H1 (cell line): ENCODE measurements at regions not wholly inside any gene's neighbourhood (a gene's known extent, or its start where the extent isn't known, plus 50 kb on each side); places are given as distances from the start of the nearest gene placed in this dataset.

Source experiments
- CTCF ChIA-PET: fragments of 300-600 bp; sonication (Branson Sonifier 250); formaldehyde crosslinking; loops from one replicate; lab custom pipeline; 2021; ENCODE audit not compliant: partially characterized antibody; lab: Charles Lee
- POLR2A ChIA-PET: fragments of 300-600 bp; sonication (Branson Sonifier 250); formaldehyde crosslinking; loops from one replicate; lab custom pipeline; 2021; ENCODE audit warnings: inconsistent platforms; ENCODE audit not compliant: partially characterized antibody; lab: Charles Lee
- DNase-seq, 2 experiments: peaks; one replicate each; pipeline versions ENCODE4 v3.0.0 to v3.0.0-alpha.2; 2010 to 2022; ENCODE audit warnings: low spot score in 2 of 2, low read depth in 1 of 2, mixed read lengths in 1 of 2
- FAIRE-seq: peaks from 2 replicates; lab custom pipeline; 2011; peaks lifted over from hg19 to GRCh38; lab: Jason Lieb, UNC
- H2AFZ ChIP-seq: 2 replicates; pipeline ENCODE4 v1.8.1; 2012; ENCODE audit warnings: low read length, inconsistent platforms
- H2AK5ac ChIP-seq: 2 replicates; pipeline ENCODE4 v1.6.1; 2013; ENCODE audit warnings: low read depth, low read length
- H2BK120ac ChIP-seq: replicated peaks from 2 replicates; pipeline ENCODE3; 2013; ENCODE audit warnings: low read depth, low read length, inconsistent platforms
- H2BK12ac ChIP-seq: 2 replicates; pipeline ENCODE4 v1.6.1; 2013; ENCODE audit warnings: low read depth, low read length
- H2BK15ac ChIP-seq: 2 replicates; pipeline ENCODE4 v1.6.1; 2013; ENCODE audit warnings: low read length
- H2BK20ac ChIP-seq: 2 replicates; pipeline ENCODE4 v1.6.1; 2013; ENCODE audit warnings: low read length
- H2BK5ac ChIP-seq: 2 replicates; pipeline ENCODE4 v1.6.1; 2013; ENCODE audit warnings: low read depth, low read length
- H3K14ac ChIP-seq: 2 replicates; pipeline ENCODE4 v1.6.1; 2013; ENCODE audit warnings: inconsistent platforms; ENCODE audit not compliant: insufficient read length
- H3K18ac ChIP-seq: 2 replicates; pipeline ENCODE4 v1.6.1; 2013; ENCODE audit warnings: low read length; ENCODE audit errors: extremely low read depth
- H3K23ac ChIP-seq: 2 replicates; pipeline ENCODE4 v1.6.1; 2013; ENCODE audit warnings: inconsistent platforms; ENCODE audit not compliant: insufficient read length
- H3K23me2 ChIP-seq: 2 replicates; pipeline ENCODE4 v1.6.1; 2013; ENCODE audit warnings: low read depth, low read length
- H3K27ac ChIP-seq: 2 replicates; pipeline ENCODE4 v1.6.1; 2011; ENCODE audit warnings: low read depth, low read length, inconsistent platforms
- H3K27me3 ChIP-seq, 4 experiments: replicated peaks in 1 of 4; 1 replicate in 1 of 4; 2 replicates in 3 of 4; pipeline versions ENCODE4 v1.6.1 to v1.8.1; 2011 to 2013; ENCODE audit warnings: low read length in 3 of 4, mild to moderate bottlenecking in 3 of 4, inconsistent platforms in 2 of 4, mixed read lengths in 2 of 4, moderate library complexity in 1 of 4; ENCODE audit not compliant: control insufficient read depth in 3 of 4, insufficient read depth in 3 of 4; ENCODE audit errors: extremely low read depth in 1 of 4
- H3K36me3 ChIP-seq, 4 experiments: 2 replicates each; pipeline versions ENCODE4 v1.6.1 to v1.8.1; 2011 to 2013; ENCODE audit warnings: mild to moderate bottlenecking in 4 of 4, low read length in 3 of 4, moderate library complexity in 2 of 4, control low read depth in 1 of 4, inconsistent platforms in 1 of 4; ENCODE audit not compliant: insufficient read depth in 4 of 4, control insufficient read depth in 2 of 4
- H3K4ac ChIP-seq: replicated peaks from 2 replicates; pipeline ENCODE3; 2013; ENCODE audit warnings: low read length, low read depth, mixed read lengths, inconsistent platforms; ENCODE audit not compliant: insufficient read length
- H3K4me1 ChIP-seq, 4 experiments: replicated peaks in 1 of 4; 1 replicate in 1 of 4; 2 replicates in 3 of 4; pipeline versions ENCODE4 v1.6.1 to v1.8.1; 2011 to 2013; ENCODE audit warnings: low read length in 3 of 4, inconsistent platforms in 2 of 4, mixed read lengths in 1 of 4; ENCODE audit not compliant: insufficient read depth in 4 of 4, control insufficient read depth in 3 of 4
- H3K4me2 ChIP-seq, 2 experiments: 2 replicates each; pipeline versions ENCODE4 v1.6.1 to v1.8.1; 2011 to 2013; ENCODE audit warnings: low read depth in 2 of 2, low read length in 2 of 2, control low read depth in 1 of 2, inconsistent platforms in 1 of 2, mild to moderate bottlenecking in 1 of 2; ENCODE audit not compliant: insufficient read depth in 1 of 2
- H3K4me3 ChIP-seq, 4 experiments: fragments of 200-600, 300-600 bp in 1 of 4; sonication (generic), shearing (Covaris generic), sonication (Bioruptor Twin) in 1 of 4; 2 replicates each; pipeline versions ENCODE4 v1.5.1 to v1.8.1; 2011 to 2016; ENCODE audit warnings: low read length in 4 of 4, low read depth in 3 of 4, control low read depth in 2 of 4, inconsistent platforms in 2 of 4, mild to moderate bottlenecking in 2 of 4, mixed read lengths in 1 of 4, moderate library complexity in 1 of 4; ENCODE audit not compliant: insufficient read depth in 2 of 4; ENCODE audit errors: extremely low read depth in 1 of 4
- H3K56ac ChIP-seq: replicated peaks from 2 replicates; pipeline ENCODE3; 2013; ENCODE audit warnings: low read depth, mild to moderate bottlenecking, mixed read lengths, low read length, inconsistent platforms; ENCODE audit not compliant: insufficient read length
- H3K79me1 ChIP-seq: 2 replicates; pipeline ENCODE4 v1.6.1; 2013; ENCODE audit warnings: low read depth, low read length, control low read depth
- H3K79me2 ChIP-seq, 2 experiments: 2 replicates each; pipeline versions ENCODE4 v1.6.1 to v1.8.1; 2012 to 2013; ENCODE audit warnings: low read length in 2 of 2, mild to moderate bottlenecking in 2 of 2, inconsistent platforms in 1 of 2; ENCODE audit not compliant: insufficient read depth in 2 of 2, control insufficient read depth in 1 of 2
- H3K9ac ChIP-seq, 4 experiments: replicated peaks in 1 of 4; 1 replicate in 1 of 4; 2 replicates in 3 of 4; pipeline versions ENCODE4 v1.6.1 to v1.8.1; 2011 to 2013; ENCODE audit warnings: low read depth in 3 of 4, low read length in 3 of 4, control low read depth in 2 of 4, mild to moderate bottlenecking in 2 of 4, moderate library complexity in 2 of 4, inconsistent platforms in 1 of 4; ENCODE audit errors: extremely low read depth in 1 of 4
- H3K9me3 ChIP-seq, 2 experiments: 2 replicates each; pipeline versions ENCODE4 v1.6.1 to v1.8.1; 2012 to 2013; ENCODE audit warnings: mild to moderate bottlenecking in 2 of 2, moderate library complexity in 2 of 2, control low read depth in 1 of 2, inconsistent platforms in 1 of 2, low read depth in 1 of 2, low read length in 1 of 2, mixed read lengths in 1 of 2; ENCODE audit not compliant: insufficient read depth in 2 of 2
- H4K20me1 ChIP-seq, 2 experiments: replicated peaks in 1 of 2; 2 replicates each; pipeline versions ENCODE3 to v1.8.1; 2011 to 2013; ENCODE audit warnings: inconsistent platforms in 2 of 2, low read length in 2 of 2, mild to moderate bottlenecking in 1 of 2; ENCODE audit not compliant: insufficient read depth in 2 of 2, control insufficient read depth in 1 of 2
- H4K5ac ChIP-seq: 2 replicates; pipeline ENCODE4 v1.6.1; 2013; ENCODE audit warnings: low read length, low read depth, mixed read lengths, inconsistent platforms; ENCODE audit not compliant: insufficient read length
- H4K8ac ChIP-seq: 2 replicates; pipeline ENCODE4 v1.8.0; 2013; ENCODE audit warnings: mild to moderate bottlenecking, moderate library complexity, low read length, inconsistent platforms; ENCODE audit not compliant: insufficient read depth; ENCODE audit errors: extremely low read depth
- H4K91ac ChIP-seq: replicated peaks from 2 replicates; pipeline ENCODE3; 2013; ENCODE audit warnings: low read length, mixed read lengths, inconsistent platforms; ENCODE audit not compliant: insufficient read length
- NRF1 ChIP-seq: IDR thresholded peaks from 2 replicates; pipeline ENCODE4 v1.6.1; 2011; ENCODE audit warnings: mild to moderate bottlenecking, low read depth, low read length, improper control_type of control experiment
- TEAD4 ChIP-seq: IDR thresholded peaks from 2 replicates; pipeline ENCODE4 v1.6.1; 2012; ENCODE audit warnings: low read depth, low read length, inconsistent platforms, mixed read lengths
- WGBS, 2 experiments: shearing (Covaris generic) in 1 of 2; methylation state at CpG; one replicate each; pipeline versions ENCODE4 v1.1.6 to v1.1.7; 2013 to 2015; ENCODE audit warnings: low lambda C conversion rate in 2 of 2, mixed read lengths in 2 of 2, inconsistent platforms in 1 of 2, low coverage in 1 of 2, missing lambda C conversion rate in 1 of 2; ENCODE audit not compliant: insufficient replicate concordance in 2 of 2, insufficient coverage in 1 of 2, insufficient read length in 1 of 2; ENCODE audit errors: extremely low coverage in 1 of 2, missing lambda C conversion rate in 1 of 2; 5-methylcytosine and 5-hydroxymethylcytosine counted together

DNA sequence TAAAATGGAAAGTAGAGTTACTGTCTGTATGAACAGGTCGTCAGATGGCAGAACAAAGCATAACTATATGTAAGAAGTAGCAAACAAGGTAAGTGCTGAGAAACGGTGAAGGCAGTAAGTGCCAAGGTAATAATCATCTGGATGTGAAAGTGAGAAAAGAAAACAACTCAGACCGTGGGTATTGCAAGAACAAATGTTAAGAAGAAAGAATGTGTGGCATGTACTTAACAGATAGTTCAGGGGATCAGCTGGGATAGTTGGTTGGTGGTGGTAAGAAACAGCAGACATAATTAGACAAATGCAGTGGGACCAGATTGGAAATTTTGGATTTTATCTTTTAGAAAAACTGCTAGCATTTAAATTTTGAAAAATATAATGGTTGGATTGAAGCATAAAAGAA lies 375.8 kb upstream of the NXPH2 start:
- ChIA-PET POLR2A (no interaction called here), CTCF (no interaction called here)
- H3K79me1 ChIP-seq = no peaks in the 10 kb centered on the region
- no peak overlapping the region for H4K91ac ChIP-seq
- TF ChIP-seq NRF1 (no peak), TEAD4 (0 out of 2 replicates have a peak, but pooled peaks have one; percentile 47)
- H3K18ac ChIP-seq = no peak overlapping the region
- H3K9ac ChIP-seq = no peak overlapping the region
- H2AFZ ChIP-seq = no peak overlapping the region
- no peak overlapping the region for H3K4me2 ChIP-seq
- H3K23ac ChIP-seq = no peak overlapping the region
- H3K27ac ChIP-seq = no peak overlapping the region
- no peak overlapping the region for H2BK12ac ChIP-seq
- no peak overlapping the region for H3K56ac ChIP-seq
- H2BK120ac ChIP-seq = no peak overlapping the region
- H3K27me3 ChIP-seq = peaks cover 0 to 1% (median 0%) of the 10 kb centered on the region in 4 experiments; a peak in 1 of 7 replicates
- DNase-seq (no peak), FAIRE-seq (no peak)
- no peak overlapping the region for H4K5ac ChIP-seq
- no peaks in the 10 kb centered on the region for H3K36me3 ChIP-seq
- H3K14ac ChIP-seq = no peak overlapping the region
- no peak overlapping the region for H2BK20ac ChIP-seq
- WGBS, 2 experiments = 56% methylated on average over 3 of the region's 3 CpGs; no CpG with 5 or more reads in 1 of the 2 experiments
- H4K8ac ChIP-seq = no peak overlapping the region
- H3K4me3 ChIP-seq = no peak overlapping the region
- no peak overlapping the region for H3K4ac ChIP-seq
- no peaks in the 10 kb centered on the region for H3K9me3 ChIP-seq
- H2BK5ac ChIP-seq = no peak overlapping the region
- no peaks in the 10 kb centered on the region for H3K79me2 ChIP-seq
- H2AK5ac ChIP-seq = no peak overlapping the region
- H4K20me1 ChIP-seq = no peaks in the 10 kb centered on the region
- no peak overlapping the region for H2BK15ac ChIP-seq
- peaks cover 0 to 10% (median 6%) of the 10 kb centered on the region in 4 experiments; a peak in 4 of 7 replicates for H3K4me1 ChIP-seq
- H3K23me2 ChIP-seq = no peaks in the 10 kb centered on the region; the same call in 1 of the 2 replicates
